ENCODE measurements at regions not wholly inside any gene's neighbourhood (a gene's known extent, or its start where the extent isn't known, plus 50 kb on each side); places are given as distances from the start of the nearest gene placed in this dataset.

DNA sequence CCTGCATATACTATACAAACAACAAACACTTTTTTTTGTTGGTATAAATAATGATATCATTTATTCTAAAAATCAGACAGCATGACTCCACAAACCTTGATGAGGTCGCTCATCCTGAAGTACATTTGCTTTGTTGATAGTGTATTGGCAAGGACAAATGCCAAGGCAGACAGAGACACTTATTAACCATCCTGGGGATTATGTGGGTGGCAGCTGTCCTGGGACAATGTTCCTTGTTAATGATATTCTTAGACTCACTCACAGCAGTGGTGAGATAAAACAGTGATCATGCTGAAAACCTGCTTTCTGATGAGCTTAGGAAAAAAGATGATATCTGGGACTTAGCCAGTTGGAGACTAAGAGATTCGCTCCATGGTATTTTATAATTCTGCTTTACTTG lies 85.4 kb upstream of the OGFRL1 start:
- no peaks in the 10 kb centered on the region for H3K9me3 ChIP-seq (ENCODE audit: low read depth, low read length)
- H3K4me1 ChIP-seq (ENCODE audit: insufficient read depth, low read length) = peaks cover 17% of the 10 kb centered on the region
- H4K20me1 ChIP-seq (ENCODE audit: insufficient read depth, low read length) = no peaks in the 10 kb centered on the region
- H3K36me3 ChIP-seq (ENCODE audit: insufficient read depth, low read length) = no peaks in the 10 kb centered on the region
- H2AFZ ChIP-seq (ENCODE audit: low read length) = no peak overlapping the region
- H3K27me3 ChIP-seq (ENCODE audit: insufficient read depth, low read length) = no peaks in the 10 kb centered on the region
- H3K79me2 ChIP-seq (ENCODE audit: insufficient read depth, low read length) = no peaks in the 10 kb centered on the region
- no peak for DNase-seq (ENCODE audit: insufficient read length, low spot score, missing footprints)
- H3K27ac ChIP-seq (ENCODE audit: low read depth, low read length) = no peak overlapping the region
- TF ChIP-seq, protein P1, sequence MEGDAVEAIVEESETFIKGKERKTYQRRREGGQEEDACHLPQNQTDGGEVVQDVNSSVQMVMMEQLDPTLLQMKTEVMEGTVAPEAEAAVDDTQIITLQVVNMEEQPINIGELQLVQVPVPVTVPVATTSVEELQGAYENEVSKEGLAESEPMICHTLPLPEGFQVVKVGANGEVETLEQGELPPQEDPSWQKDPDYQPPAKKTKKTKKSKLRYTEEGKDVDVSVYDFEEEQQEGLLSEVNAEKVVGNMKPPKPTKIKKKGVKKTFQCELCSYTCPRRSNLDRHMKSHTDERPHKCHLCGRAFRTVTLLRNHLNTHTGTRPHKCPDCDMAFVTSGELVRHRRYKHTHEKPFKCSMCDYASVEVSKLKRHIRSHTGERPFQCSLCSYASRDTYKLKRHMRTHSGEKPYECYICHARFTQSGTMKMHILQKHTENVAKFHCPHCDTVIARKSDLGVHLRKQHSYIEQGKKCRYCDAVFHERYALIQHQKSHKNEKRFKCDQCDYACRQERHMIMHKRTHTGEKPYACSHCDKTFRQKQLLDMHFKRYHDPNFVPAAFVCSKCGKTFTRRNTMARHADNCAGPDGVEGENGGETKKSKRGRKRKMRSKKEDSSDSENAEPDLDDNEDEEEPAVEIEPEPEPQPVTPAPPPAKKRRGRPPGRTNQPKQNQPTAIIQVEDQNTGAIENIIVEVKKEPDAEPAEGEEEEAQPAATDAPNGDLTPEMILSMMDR (IDR thresholded peaks at IDR 0.05; ENCODE audit: extremely low read depth, low read depth, low read length) = no peak
- no peak overlapping the region for H3K4me2 ChIP-seq (ENCODE audit: insufficient read depth, low read length)
- H3K4me3 ChIP-seq (ENCODE audit: insufficient read depth, low read length) = no peak overlapping the region

DNA sequence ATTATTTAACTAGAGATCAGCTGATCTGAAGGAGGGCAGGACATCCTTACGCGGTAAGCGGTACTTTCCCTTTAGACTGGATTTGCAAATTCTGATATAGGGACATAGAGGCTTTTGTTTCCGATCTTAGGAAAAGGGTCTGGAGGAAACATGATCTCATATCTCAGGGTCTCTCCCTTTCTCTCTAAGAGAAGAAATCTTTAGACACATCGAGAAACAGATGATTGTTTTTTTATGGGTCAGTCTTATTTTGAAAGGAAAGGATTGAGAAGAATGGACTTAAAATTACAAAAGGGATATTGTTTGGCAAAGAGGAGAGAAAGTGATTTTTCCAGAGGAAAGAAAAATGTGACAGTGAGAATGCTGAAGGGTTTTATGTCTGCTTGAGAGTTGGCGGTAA lies 83.9 kb upstream of the OGFRL1 start:
- Histone ChIP-seq H3K79me2 (ENCODE audit: insufficient read depth, low read length) (no peaks in the 10 kb centered on the region), H4K20me1 (ENCODE audit: insufficient read depth, low read length) (no peaks in the 10 kb centered on the region), H3K36me3 (ENCODE audit: insufficient read depth, low read length) (no peaks in the 10 kb centered on the region), H3K27me3 (ENCODE audit: insufficient read depth, low read length) (no peaks in the 10 kb centered on the region), H3K4me3 (ENCODE audit: insufficient read depth, low read length) (no peak overlapping the region), H3K4me2 (ENCODE audit: insufficient read depth, low read length) (no peak overlapping the region), H3K9me3 (ENCODE audit: low read depth, low read length) (no peaks in the 10 kb centered on the region), H2AFZ (ENCODE audit: low read length) (no peak overlapping the region), H3K27ac (ENCODE audit: low read depth, low read length) (peak overlapping the region; percentile 74), H3K4me1 (ENCODE audit: insufficient read depth, low read length) (peaks cover 17% of the 10 kb centered on the region)
- DNase-seq (ENCODE audit: insufficient read length, low spot score, missing footprints) = no peak
- TF ChIP-seq, protein P1 (IDR thresholded peaks at IDR 0.05; ENCODE audit: extremely low read depth, low read depth, low read length) = no peak

DNA sequence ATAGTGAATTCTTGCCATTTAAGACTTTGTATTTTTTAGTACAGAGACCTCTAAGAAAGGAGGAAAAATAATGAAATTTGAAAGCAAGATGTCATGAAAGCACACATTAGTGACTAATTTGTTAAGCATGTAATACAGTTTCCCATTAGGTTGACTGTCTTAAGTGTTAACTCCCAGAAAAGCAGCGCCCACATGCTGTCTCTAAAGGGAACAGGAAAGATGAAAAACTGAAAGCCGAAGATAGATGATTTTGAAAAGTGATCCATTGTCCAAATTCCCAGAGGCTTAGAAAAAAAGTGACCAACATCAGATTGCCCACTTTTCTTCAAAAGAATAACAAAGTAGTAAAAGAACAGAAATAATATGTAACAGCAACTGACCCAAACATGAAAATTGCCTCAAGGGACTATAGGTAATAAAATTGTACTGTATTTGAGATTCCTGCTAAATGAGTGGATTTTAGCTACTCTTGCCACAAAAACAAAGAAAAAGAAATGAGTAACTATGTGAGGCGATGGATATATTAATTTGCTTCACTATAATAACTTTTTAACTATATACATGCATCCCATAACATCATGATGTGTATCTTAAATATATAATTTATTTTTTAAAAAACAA lies 83.2 kb upstream of the OGFRL1 start:
- peaks cover 17% of the 10 kb centered on the region for H3K4me1 ChIP-seq (ENCODE audit: insufficient read depth, low read length)
- no peak overlapping the region for H2AFZ ChIP-seq (ENCODE audit: low read length)
- no peaks in the 10 kb centered on the region for H4K20me1 ChIP-seq (ENCODE audit: insufficient read depth, low read length)
- TF ChIP-seq, protein P1 (IDR thresholded peaks at IDR 0.05; ENCODE audit: extremely low read depth, low read depth, low read length) = peak; percentile 5
- no peaks in the 10 kb centered on the region for H3K27me3 ChIP-seq (ENCODE audit: insufficient read depth, low read length)
- no peaks in the 10 kb centered on the region for H3K79me2 ChIP-seq (ENCODE audit: insufficient read depth, low read length)
- DNase-seq (ENCODE audit: insufficient read length, low spot score, missing footprints) = no peak
- H3K9me3 ChIP-seq (ENCODE audit: low read depth, low read length) = no peaks in the 10 kb centered on the region
- H3K27ac ChIP-seq (ENCODE audit: low read depth, low read length) = peak overlapping the region; percentile 74
- H3K4me3 ChIP-seq (ENCODE audit: insufficient read depth, low read length) = peak overlapping the region; percentile 23
- H3K36me3 ChIP-seq (ENCODE audit: insufficient read depth, low read length) = no peaks in the 10 kb centered on the region
- peak overlapping the region; percentile 64 for H3K4me2 ChIP-seq (ENCODE audit: insufficient read depth, low read length)

DNA sequence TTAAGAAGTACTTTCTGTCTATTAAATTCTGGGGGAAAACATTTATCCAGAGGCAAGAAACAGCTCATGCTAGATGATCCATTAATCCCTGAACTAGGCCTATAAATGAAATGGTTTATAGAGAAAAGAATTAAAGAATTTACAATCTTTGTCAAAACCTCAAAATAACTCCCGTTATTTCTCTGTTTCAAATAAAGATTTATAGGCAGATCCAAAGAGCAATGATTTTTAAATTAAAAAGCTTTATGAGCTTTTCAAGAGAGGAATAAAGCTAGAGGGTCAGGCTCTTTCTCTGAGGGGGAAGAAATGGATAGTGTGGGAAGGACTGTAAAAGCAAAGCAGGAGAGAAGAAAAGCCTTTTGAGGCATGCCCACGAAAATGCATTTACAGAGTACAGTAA lies 82.5 kb upstream of the OGFRL1 start:
- TF ChIP-seq, protein P1 (IDR thresholded peaks at IDR 0.05; ENCODE audit: extremely low read depth, low read depth, low read length) = no peak
- Histone ChIP-seq H4K20me1 (ENCODE audit: insufficient read depth, low read length) (no peaks in the 10 kb centered on the region), H3K9me3 (ENCODE audit: low read depth, low read length) (no peaks in the 10 kb centered on the region), H2AFZ (ENCODE audit: low read length) (no peak overlapping the region), H3K4me2 (ENCODE audit: insufficient read depth, low read length) (no peak overlapping the region), H3K36me3 (ENCODE audit: insufficient read depth, low read length) (no peaks in the 10 kb centered on the region), H3K4me3 (ENCODE audit: insufficient read depth, low read length) (no peak overlapping the region), H3K27ac (ENCODE audit: low read depth, low read length) (peak overlapping the region; percentile 74), H3K79me2 (ENCODE audit: insufficient read depth, low read length) (no peaks in the 10 kb centered on the region), H3K27me3 (ENCODE audit: insufficient read depth, low read length) (no peaks in the 10 kb centered on the region), H3K4me1 (ENCODE audit: insufficient read depth, low read length) (peaks cover 17% of the 10 kb centered on the region)
- no peak for DNase-seq (ENCODE audit: insufficient read length, low spot score, missing footprints)
